IMR-90 (cell line): ENCODE measurements at regions not wholly inside any gene's neighbourhood (a gene's known extent, or its start where the extent isn't known, plus 50 kb on each side); places are given as distances from the start of the nearest gene placed in this dataset.

Source experiments
- POLR2A ChIP-seq: IDR thresholded peaks from 2 replicates; pipeline ENCODE4 v1.6.1; 2012; ENCODE audit warnings: mild to moderate bottlenecking, low read depth, low read length
- RCOR1 ChIP-seq: IDR thresholded peaks from 2 replicates; pipeline ENCODE4 v1.6.1; 2012; ENCODE audit warnings: mild to moderate bottlenecking, low read length, improper control_type of control experiment; ENCODE audit not compliant: insufficient replicate concordance
- TF ChIP-seq, protein P1 (sequence below): conservative IDR thresholded peaks from 2 replicates; pipeline ENCODE4 v1.5.1; 2012; ENCODE audit warnings: mild to moderate bottlenecking, low read depth, low read length, improper control_type of control experiment

DNA sequence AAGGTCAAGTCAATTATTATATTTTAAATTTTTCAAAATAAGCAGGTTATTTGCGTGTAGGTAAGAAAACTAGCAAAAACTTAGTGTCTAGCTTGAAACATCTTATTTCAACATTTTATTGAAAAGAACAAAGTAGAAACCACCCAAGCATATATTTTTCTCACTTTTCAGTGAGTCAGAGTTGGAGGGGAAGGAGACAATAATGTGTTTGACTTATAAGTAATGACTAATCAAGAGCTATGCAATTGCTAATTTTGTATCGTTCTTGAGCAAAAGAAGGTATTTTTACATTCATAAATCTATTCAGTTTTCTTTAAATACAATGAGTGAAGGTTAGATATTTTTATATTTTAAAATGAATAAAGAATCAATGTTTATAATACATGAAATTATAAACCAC lies 54.4 kb upstream of the P2RY1 start:
- TF ChIP-seq POLR2A (no peak), RCOR1 (no peak)
- TF ChIP-seq, protein P1, sequence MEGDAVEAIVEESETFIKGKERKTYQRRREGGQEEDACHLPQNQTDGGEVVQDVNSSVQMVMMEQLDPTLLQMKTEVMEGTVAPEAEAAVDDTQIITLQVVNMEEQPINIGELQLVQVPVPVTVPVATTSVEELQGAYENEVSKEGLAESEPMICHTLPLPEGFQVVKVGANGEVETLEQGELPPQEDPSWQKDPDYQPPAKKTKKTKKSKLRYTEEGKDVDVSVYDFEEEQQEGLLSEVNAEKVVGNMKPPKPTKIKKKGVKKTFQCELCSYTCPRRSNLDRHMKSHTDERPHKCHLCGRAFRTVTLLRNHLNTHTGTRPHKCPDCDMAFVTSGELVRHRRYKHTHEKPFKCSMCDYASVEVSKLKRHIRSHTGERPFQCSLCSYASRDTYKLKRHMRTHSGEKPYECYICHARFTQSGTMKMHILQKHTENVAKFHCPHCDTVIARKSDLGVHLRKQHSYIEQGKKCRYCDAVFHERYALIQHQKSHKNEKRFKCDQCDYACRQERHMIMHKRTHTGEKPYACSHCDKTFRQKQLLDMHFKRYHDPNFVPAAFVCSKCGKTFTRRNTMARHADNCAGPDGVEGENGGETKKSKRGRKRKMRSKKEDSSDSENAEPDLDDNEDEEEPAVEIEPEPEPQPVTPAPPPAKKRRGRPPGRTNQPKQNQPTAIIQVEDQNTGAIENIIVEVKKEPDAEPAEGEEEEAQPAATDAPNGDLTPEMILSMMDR: no peak
